IMR-90 (cell line): ENCODE measurements at regions not wholly inside any gene's neighbourhood (a gene's known extent, or its start where the extent isn't known, plus 50 kb on each side); places are given as distances from the start of the nearest gene placed in this dataset.

Experiments used
- ATAC-seq: fragments of 200-7000 bp; cut with Tn5 transposase; 2 replicates; pipeline ENCODE4 v1.9.1; 2020; ENCODE audit warnings: low read depth, mild to moderate bottlenecking, moderate library complexity
- BruUV-seq: library from RNA; stranded (reverse); fragments of 400-500 nt; replicated peaks from 2 replicates; lab custom pipeline; 2021; lab: Mats Ljungman, UMichigan
- CTCF ChIA-PET: fragments of 300-600 bp; formaldehyde crosslinking; extraction: SDS; loops from one replicate; lab custom pipeline; 2021; ENCODE audit warnings: antibody characterized with exemption; lab: Yijun Ruan, JAX
- POLR2A ChIA-PET: fragments of 300-600 bp; sonication (Branson Sonifier 250); formaldehyde crosslinking; loops from one replicate; lab custom pipeline; 2022; ENCODE audit warnings: antibody characterized with exemption; ENCODE audit not compliant: unreplicated experiment; lab: Charles Lee
- DNase-seq: peaks from one replicate; pipeline ENCODE4 v3.0.0; 2013
- H2AFZ ChIP-seq: replicated peaks from 2 replicates; pipeline ENCODE3; 2013; ENCODE audit warnings: low read length, mild to moderate bottlenecking; ENCODE audit not compliant: poor library complexity
- H2AK5ac ChIP-seq: 2 replicates; pipeline ENCODE4 v1.6.1; 2013; ENCODE audit warnings: low read depth, low read length, inconsistent platforms
- H2AK9ac ChIP-seq: replicated peaks from 2 replicates; pipeline ENCODE3; 2013; ENCODE audit warnings: mild to moderate bottlenecking, low read depth, low read length, moderate library complexity; ENCODE audit not compliant: poor library complexity
- H2BK120ac ChIP-seq: 2 replicates; pipeline ENCODE4 v1.6.1; 2013; ENCODE audit warnings: low read depth, low read length, inconsistent platforms
- H2BK15ac ChIP-seq: 3 replicates; pipeline ENCODE4 v1.6.1; 2013; ENCODE audit warnings: low read depth, low read length, inconsistent platforms
- H2BK20ac ChIP-seq: 2 replicates; pipeline ENCODE4 v1.6.1; 2013; ENCODE audit warnings: low read depth, mild to moderate bottlenecking, inconsistent platforms, low read length, moderate library complexity
- H2BK5ac ChIP-seq: 2 replicates; pipeline ENCODE4 v1.6.1; 2013; ENCODE audit warnings: mild to moderate bottlenecking, low read depth, low read length, inconsistent platforms; ENCODE audit not compliant: poor library complexity, severe bottlenecking
- H3K14ac ChIP-seq: replicated peaks from 2 replicates; pipeline ENCODE4 v1.6.1; 2013; ENCODE audit warnings: low read depth, low read length, inconsistent platforms
- H3K18ac ChIP-seq: 2 replicates; pipeline ENCODE4 v1.6.1; 2013; ENCODE audit warnings: low read depth, low read length, control low read depth
- H3K23ac ChIP-seq: 2 replicates; pipeline ENCODE4 v1.6.1; 2013; ENCODE audit warnings: low read depth, low read length, inconsistent platforms
- H3K27ac ChIP-seq: 2 replicates; pipeline ENCODE4 v1.5.1; 2013; ENCODE audit warnings: mild to moderate bottlenecking, control low read depth, low read length; ENCODE audit not compliant: insufficient read depth
- H3K27me3 ChIP-seq: 2 replicates; pipeline ENCODE4 v1.6.1; 2013; ENCODE audit warnings: low read length; ENCODE audit not compliant: control insufficient read depth, insufficient read depth
- H3K36me3 ChIP-seq: 2 replicates; pipeline ENCODE4 v1.6.1; 2013; ENCODE audit warnings: low read length, mixed read lengths; ENCODE audit not compliant: control insufficient read depth, insufficient read depth
- H3K4ac ChIP-seq: 2 replicates; pipeline ENCODE4 v1.6.1; 2013; ENCODE audit warnings: low read depth, low read length, inconsistent platforms
- H3K4me1 ChIP-seq: 2 replicates; pipeline ENCODE4 v1.6.1; 2013; ENCODE audit warnings: low read length, mixed read lengths; ENCODE audit not compliant: control insufficient read depth, insufficient read depth
- H3K4me2 ChIP-seq: 2 replicates; pipeline ENCODE4 v1.6.1; 2013; ENCODE audit warnings: low read depth, mild to moderate bottlenecking, control low read depth, low read length, moderate library complexity
- H3K4me3 ChIP-seq: 2 replicates; pipeline ENCODE4 v1.5.1; 2013; ENCODE audit warnings: low read depth, mild to moderate bottlenecking, control low read depth, low read length, moderate library complexity; ENCODE audit not compliant: insufficient read depth
- H3K56ac ChIP-seq: 2 replicates; pipeline ENCODE4 v1.6.1; 2013; ENCODE audit warnings: low read length, inconsistent platforms; ENCODE audit not compliant: insufficient read depth; ENCODE audit errors: extremely low read depth
- H3K79me1 ChIP-seq, 2 experiments: 2 replicates each; pipeline ENCODE4 v1.6.1; 2013; ENCODE audit warnings: low read length in 2 of 2, inconsistent platforms in 1 of 2, low read depth in 1 of 2
- H3K9ac ChIP-seq: 2 replicates; pipeline ENCODE4 v1.6.1; 2013; ENCODE audit warnings: low read depth, low read length, control low read depth
- H3K9me1 ChIP-seq: 2 replicates; pipeline ENCODE4 v1.6.1; 2013; ENCODE audit warnings: low read length, inconsistent platforms; ENCODE audit not compliant: insufficient read depth
- H3K9me3 ChIP-seq: 2 replicates; pipeline ENCODE4 v1.6.1; 2013; ENCODE audit warnings: low read length; ENCODE audit not compliant: control insufficient read depth, insufficient read depth
- H4K20me1 ChIP-seq: 2 replicates; pipeline ENCODE4 v1.6.1; 2013; ENCODE audit warnings: low read length, inconsistent platforms; ENCODE audit not compliant: insufficient read depth
- H4K5ac ChIP-seq: 2 replicates; pipeline ENCODE4 v1.6.1; 2013; ENCODE audit warnings: mild to moderate bottlenecking, low read depth, low read length, control low read depth
- H4K8ac ChIP-seq, 2 experiments: 2 replicates each; pipeline ENCODE4 v1.6.1; 2013; ENCODE audit warnings: low read depth in 2 of 2, low read length in 2 of 2, control low read depth in 1 of 2, inconsistent platforms in 1 of 2
- H4K91ac ChIP-seq: 2 replicates; pipeline ENCODE4 v1.6.1; 2013; ENCODE audit warnings: low read depth, low read length, inconsistent platforms; ENCODE audit not compliant: insufficient read depth
- CEBPB ChIP-seq: IDR thresholded peaks from 2 replicates; pipeline ENCODE4 v1.6.1; 2012; ENCODE audit warnings: low read depth, low read length, improper control_type of control experiment
- CHD1 ChIP-seq: IDR thresholded peaks from 2 replicates; pipeline ENCODE4 v1.6.1; 2012; ENCODE audit warnings: low read depth, low read length, improper control_type of control experiment
- ELK1 ChIP-seq: fragments of 150-350 bp; IDR thresholded peaks from 2 replicates; pipeline ENCODE4 v1.6.1; 2016; ENCODE audit warnings: low read depth, mild to moderate bottlenecking, low read length, moderate library complexity, borderline replicate concordance
- MXI1 ChIP-seq: IDR thresholded peaks from 2 replicates; pipeline ENCODE4 v1.6.1; 2012; ENCODE audit warnings: low read depth, mild to moderate bottlenecking, low read length, moderate library complexity, borderline replicate concordance
- RFX5 ChIP-seq: IDR thresholded peaks from 2 replicates; pipeline ENCODE4 v1.8.0; 2012; ENCODE audit warnings: low read depth, mild to moderate bottlenecking, low read length, moderate library complexity
- SMC3 ChIP-seq: fragments of 150-350 bp; IDR thresholded peaks from 2 replicates; pipeline ENCODE4 v1.6.1; 2016; ENCODE audit warnings: low read depth, mild to moderate bottlenecking, antibody characterized with exemption, low read length, moderate library complexity
- WGBS, 2 experiments: methylation state at CpG; one replicate each; pipeline versions ENCODE4 v1.1.5 to v1.1.7; 2013; ENCODE audit warnings: missing lambda C conversion rate in 2 of 2; ENCODE audit not compliant: insufficient read length in 1 of 2; ENCODE audit errors: extremely low coverage in 2 of 2; 5-methylcytosine and 5-hydroxymethylcytosine counted together
- dilution Hi-C: fragments of 300-500 bp; cut with HindIII; formaldehyde crosslinking; loops from one replicate; pipeline ENCODE4 v1.14.3; 2018; ENCODE audit warnings: low sequenced_read_pairs; ENCODE audit not compliant: unreplicated experiment
- in situ Hi-C: fragments of 300-500 bp; cut with MboI; formaldehyde crosslinking; loops from 3 replicates; pipeline ENCODE4 v1.14.3; 2019; ENCODE audit warnings: low sequenced_read_pairs, inconsistent platforms, mixed read lengths
- intact Hi-C: fragments of 100-400 bp; cut with micrococcal nuclease; formaldehyde crosslinking; loops from 2 replicates; pipeline ENCODE4 v1.10.0; 2022
- TF ChIP-seq, protein P1 (sequence below): conservative IDR thresholded peaks from 2 replicates; pipeline ENCODE4 v1.5.1; 2012; ENCODE audit warnings: mild to moderate bottlenecking, low read depth, low read length, improper control_type of control experiment

DNA sequence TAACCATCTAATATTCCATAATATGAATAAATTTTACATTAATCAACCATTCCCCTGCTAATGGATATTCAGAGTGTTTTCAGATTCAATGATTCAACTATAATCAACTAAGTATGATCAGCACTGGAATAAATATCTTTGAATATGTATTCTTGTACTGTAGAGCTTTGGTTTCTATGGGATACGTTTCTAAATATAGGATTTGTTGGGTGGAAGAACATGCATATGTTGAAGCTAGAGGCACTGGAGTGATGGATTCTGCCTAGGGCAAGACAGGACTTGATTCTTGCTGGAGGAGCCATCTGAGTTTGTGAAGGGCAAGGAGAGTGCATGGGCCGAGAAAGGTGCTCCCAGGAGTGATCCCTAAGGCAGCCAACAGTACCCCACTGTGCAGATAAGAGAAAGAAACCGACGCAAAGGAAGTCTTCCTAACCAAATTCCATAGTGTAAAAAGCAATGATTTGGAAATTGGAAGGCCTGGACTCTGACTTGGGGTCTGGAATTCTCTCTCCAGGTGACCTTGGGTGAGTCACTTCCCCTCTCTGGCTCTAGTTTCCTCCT is 418.7 kb downstream of the PREX1 start:
- dilution Hi-C loops (no loop called here), in situ Hi-C loops (no loop called here), intact Hi-C loops (no loop called here)
- ChIA-PET CTCF (no interaction called here), POLR2A (no interaction called here)
- H3K79me1 ChIP-seq: no peaks in the 10 kb centered on the region
- H3K9me1 ChIP-seq: no peaks in the 10 kb centered on the region
- H3K4me3 ChIP-seq: no peak overlapping the region
- BruUV-seq: no TSS peak
- no peak overlapping the region for H2BK20ac ChIP-seq
- no peak overlapping the region for H2AK5ac ChIP-seq
- no peak overlapping the region for H3K56ac ChIP-seq
- no peak overlapping the region for H3K14ac ChIP-seq
- no peak overlapping the region for H3K4ac ChIP-seq
- ATAC-seq (no peak), DNase-seq (no peak)
- no peak overlapping the region for H3K9ac ChIP-seq
- H2AFZ ChIP-seq: no peak overlapping the region
- no peak overlapping the region for H2BK5ac ChIP-seq
- no peaks in the 10 kb centered on the region for H3K36me3 ChIP-seq
- no peaks in the 10 kb centered on the region for H3K9me3 ChIP-seq
- 20% methylated on average over 1 of the region's 4 CpGs; no CpG with 5 or more reads in 1 of the 2 experiments for WGBS, 2 experiments
- no peaks in the 10 kb centered on the region for H4K20me1 ChIP-seq
- H3K23ac ChIP-seq: no peak overlapping the region
- no peak overlapping the region for H4K8ac ChIP-seq
- no peak overlapping the region for H4K5ac ChIP-seq
- H3K27me3 ChIP-seq: no peaks in the 10 kb centered on the region; the same call in 1 of the 2 replicates
- no peak overlapping the region for H3K18ac ChIP-seq
- no peak overlapping the region for H2BK15ac ChIP-seq
- TF ChIP-seq CEBPB (no peak), ELK1 (no peak), MXI1 (no peak), CHD1 (no peak), SMC3 (no peak), RFX5 (no peak)
- TF ChIP-seq, protein P1, sequence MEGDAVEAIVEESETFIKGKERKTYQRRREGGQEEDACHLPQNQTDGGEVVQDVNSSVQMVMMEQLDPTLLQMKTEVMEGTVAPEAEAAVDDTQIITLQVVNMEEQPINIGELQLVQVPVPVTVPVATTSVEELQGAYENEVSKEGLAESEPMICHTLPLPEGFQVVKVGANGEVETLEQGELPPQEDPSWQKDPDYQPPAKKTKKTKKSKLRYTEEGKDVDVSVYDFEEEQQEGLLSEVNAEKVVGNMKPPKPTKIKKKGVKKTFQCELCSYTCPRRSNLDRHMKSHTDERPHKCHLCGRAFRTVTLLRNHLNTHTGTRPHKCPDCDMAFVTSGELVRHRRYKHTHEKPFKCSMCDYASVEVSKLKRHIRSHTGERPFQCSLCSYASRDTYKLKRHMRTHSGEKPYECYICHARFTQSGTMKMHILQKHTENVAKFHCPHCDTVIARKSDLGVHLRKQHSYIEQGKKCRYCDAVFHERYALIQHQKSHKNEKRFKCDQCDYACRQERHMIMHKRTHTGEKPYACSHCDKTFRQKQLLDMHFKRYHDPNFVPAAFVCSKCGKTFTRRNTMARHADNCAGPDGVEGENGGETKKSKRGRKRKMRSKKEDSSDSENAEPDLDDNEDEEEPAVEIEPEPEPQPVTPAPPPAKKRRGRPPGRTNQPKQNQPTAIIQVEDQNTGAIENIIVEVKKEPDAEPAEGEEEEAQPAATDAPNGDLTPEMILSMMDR: no peak
- H3K4me2 ChIP-seq: no peak overlapping the region
- no peaks in the 10 kb centered on the region for H3K4me1 ChIP-seq
- no peak overlapping the region for H4K91ac ChIP-seq
- H2BK120ac ChIP-seq: no peak overlapping the region
- no peak overlapping the region for H3K27ac ChIP-seq
- no peak overlapping the region for H2AK9ac ChIP-seq
